Astrocyte (in vitro differentiated cells and primary cell): ENCODE measurements at regions not wholly inside any gene's neighbourhood (a gene's known extent, or its start where the extent isn't known, plus 50 kb on each side); places are given as distances from the start of the nearest gene placed in this dataset.

ENCODE experiments used
- DNase-seq: peaks from one replicate; pipeline ENCODE4 v3.0.0-alpha.2; 2010; ENCODE audit warnings: low read depth
- FAIRE-seq: peaks from 2 replicates; lab custom pipeline; 2011; peaks lifted over from hg19 to GRCh38; lab: Jason Lieb, UNC
- H2AFZ ChIP-seq: 2 replicates; pipeline ENCODE4 v1.6.0; 2012; ENCODE audit warnings: low read depth, low read length, inconsistent platforms
- H3K27ac ChIP-seq: 2 replicates; pipeline ENCODE4 v1.5.1; 2011; ENCODE audit warnings: low read depth, low read length, inconsistent platforms
- H3K27me3 ChIP-seq: 2 replicates; pipeline ENCODE4 v1.6.0; 2011; ENCODE audit warnings: low read length, inconsistent platforms; ENCODE audit not compliant: insufficient read depth
- H3K36me3 ChIP-seq: 2 replicates; pipeline ENCODE4 v1.5.1; 2011; ENCODE audit warnings: low read length, inconsistent platforms; ENCODE audit not compliant: insufficient read depth
- H3K4me1 ChIP-seq: 2 replicates; pipeline ENCODE4 v1.5.1; 2011; ENCODE audit warnings: low read length, inconsistent platforms; ENCODE audit not compliant: insufficient read depth
- H3K4me2 ChIP-seq: 2 replicates; pipeline ENCODE4 v1.6.0; 2012; ENCODE audit warnings: low read length, inconsistent platforms
- H3K4me3 ChIP-seq: 2 replicates; pipeline ENCODE4 v1.5.1; 2011; ENCODE audit warnings: low read depth, mild to moderate bottlenecking, low read length, inconsistent platforms; ENCODE audit not compliant: insufficient read depth
- H3K79me2 ChIP-seq: 2 replicates; pipeline ENCODE4 v1.6.0; 2012; ENCODE audit warnings: mild to moderate bottlenecking, low read length, inconsistent platforms; ENCODE audit not compliant: insufficient read depth
- H3K9ac ChIP-seq: 2 replicates; pipeline ENCODE4 v1.6.0; 2012; ENCODE audit warnings: mild to moderate bottlenecking, low read length, inconsistent platforms
- H3K9me3 ChIP-seq: 2 replicates; pipeline ENCODE4 v1.5.1; 2012; ENCODE audit warnings: low read depth, mild to moderate bottlenecking, low read length, inconsistent platforms; ENCODE audit not compliant: insufficient read depth
- H4K20me1 ChIP-seq: 2 replicates; pipeline ENCODE4 v1.6.0; 2012; ENCODE audit warnings: low read length, inconsistent platforms; ENCODE audit not compliant: insufficient read depth
- H3K27ac Mint-ChIP-seq: one replicate; pipeline ENCODE4 v1.8.0; 2021; ENCODE audit warnings: mild to moderate bottlenecking, mixed read lengths; ENCODE audit not compliant: unreplicated experiment
- H3K27me3 Mint-ChIP-seq: one replicate; pipeline ENCODE4 v1.8.0; 2021; ENCODE audit warnings: low read depth, mixed read lengths; ENCODE audit not compliant: unreplicated experiment
- H3K36me3 Mint-ChIP-seq: one replicate; pipeline ENCODE4 v1.8.0; 2021; ENCODE audit warnings: low read depth, mixed read lengths; ENCODE audit not compliant: unreplicated experiment
- H3K4me1 Mint-ChIP-seq: one replicate; pipeline ENCODE4 v1.8.0; 2021; ENCODE audit warnings: low read depth, mixed read lengths; ENCODE audit not compliant: unreplicated experiment
- H3K4me3 Mint-ChIP-seq: one replicate; pipeline ENCODE4 v1.8.0; 2021; ENCODE audit warnings: mild to moderate bottlenecking, moderate library complexity, mixed read lengths; ENCODE audit not compliant: unreplicated experiment
- H3K9me3 Mint-ChIP-seq: one replicate; pipeline ENCODE4 v1.8.0; 2021; ENCODE audit warnings: mild to moderate bottlenecking, mixed read lengths; ENCODE audit not compliant: unreplicated experiment
- CTCF ChIP-seq: IDR thresholded peaks from 2 replicates; pipeline ENCODE4 v1.5.1; 2011; ENCODE audit warnings: low read depth, mild to moderate bottlenecking, inconsistent platforms, low read length, moderate library complexity; ENCODE audit not compliant: insufficient read depth
- EZH2 ChIP-seq: IDR thresholded peaks from 2 replicates; pipeline ENCODE4 v1.6.1; 2012; ENCODE audit warnings: mild to moderate bottlenecking, low read length, inconsistent platforms; ENCODE audit not compliant: insufficient read depth

- H3K36me3 ChIP-seq, result no peaks in the 10 kb centered on the region
- no peak overlapping the region for H3K4me3 ChIP-seq
- TF ChIP-seq EZH2 (no peak), CTCF (no peak)
- H3K4me2 ChIP-seq, result no peak overlapping the region
- no peak overlapping the region for H2AFZ ChIP-seq
- no peaks in the 10 kb centered on the region for H4K20me1 ChIP-seq
- no peaks in the 10 kb centered on the region for H3K4me1 Mint-ChIP-seq
- H3K9me3 ChIP-seq, result no peaks in the 10 kb centered on the region
- peaks cover 3% of the 10 kb centered on the region for H3K27me3 Mint-ChIP-seq
- DNase-seq (peak; percentile 46), FAIRE-seq (no peak)
- no peaks in the 10 kb centered on the region for H3K36me3 Mint-ChIP-seq
- H3K27ac Mint-ChIP-seq, result no peak overlapping the region
- no peaks in the 10 kb centered on the region for H3K79me2 ChIP-seq
- H3K4me3 Mint-ChIP-seq, result no peak overlapping the region
- H3K9ac ChIP-seq, result no peak overlapping the region
- H3K27ac ChIP-seq, result no peak overlapping the region
- no peaks in the 10 kb centered on the region for H3K4me1 ChIP-seq
- H3K27me3 ChIP-seq, result no peaks in the 10 kb centered on the region
- H3K9me3 Mint-ChIP-seq, result peaks cover 3% of the 10 kb centered on the region
These were observed 78.6 kb downstream of the ANXA1 start for GRCh38 chr9:73230251-73230650.

GRCh38 chr9:73231203-73231602, 79.5 kb downstream of the ANXA1 start:
- Histone ChIP-seq H3K27ac (no peak overlapping the region), H3K27me3 (no peaks in the 10 kb centered on the region)
- H3K27ac Mint-ChIP-seq, result no peak overlapping the region

More at GRCh38 chr9:73231203-73231602, 79.5 kb downstream of the ANXA1 start:
- no peak overlapping the region for H3K9ac ChIP-seq
- peaks cover 3% of the 10 kb centered on the region for H3K27me3 Mint-ChIP-seq
- DNase-seq (no peak), FAIRE-seq (no peak)
- no peak overlapping the region for H2AFZ ChIP-seq
- H3K4me3 Mint-ChIP-seq, result no peak overlapping the region
- no peaks in the 10 kb centered on the region for H3K79me2 ChIP-seq
- H3K9me3 ChIP-seq, result no peaks in the 10 kb centered on the region
- no peaks in the 10 kb centered on the region for H3K4me1 ChIP-seq
- TF ChIP-seq CTCF (no peak), EZH2 (no peak)
- no peak overlapping the region for H3K4me2 ChIP-seq
- no peaks in the 10 kb centered on the region for H3K36me3 Mint-ChIP-seq
- no peaks in the 10 kb centered on the region for H4K20me1 ChIP-seq
- no peaks in the 10 kb centered on the region for H3K36me3 ChIP-seq
- H3K9me3 Mint-ChIP-seq, result peaks cover 1% of the 10 kb centered on the region
- H3K4me3 ChIP-seq, result no peak overlapping the region
- H3K4me1 Mint-ChIP-seq, result no peaks in the 10 kb centered on the region
